Large intestine (tissue), 3 donors: ENCODE measurements at regions not wholly inside any gene's neighbourhood (a gene's known extent, or its start where the extent isn't known, plus 50 kb on each side); places are given as distances from the start of the nearest gene placed in this dataset.

ENCODE experiments used
- DNase-seq, 2 donors: peaks; one replicate each; pipeline versions ENCODE4 v3.0.0 to v3.0.0-alpha.2; 2013
- H3K27ac ChIP-seq: one replicate; pipeline ENCODE4 v1.5.1; 2013; ENCODE audit warnings: low read length
- H3K27me3 ChIP-seq: 2 replicates; pipeline ENCODE4 v1.6.1; 2013; ENCODE audit warnings: low read length; ENCODE audit not compliant: control insufficient read depth, insufficient read depth
- H3K36me3 ChIP-seq: 2 replicates; pipeline ENCODE4 v1.6.1; 2013; ENCODE audit warnings: low read length; ENCODE audit not compliant: control insufficient read depth, insufficient read depth
- H3K4me1 ChIP-seq: one replicate; pipeline ENCODE4 v1.6.1; 2013; ENCODE audit warnings: low read length; ENCODE audit not compliant: control insufficient read depth, insufficient read depth
- H3K4me3 ChIP-seq: one replicate; pipeline ENCODE4 v1.5.1; 2013; ENCODE audit warnings: low read length
- H3K9me3 ChIP-seq: one replicate; pipeline ENCODE4 v1.6.1; 2013; ENCODE audit warnings: mild to moderate bottlenecking, low read depth, low read length, moderate library complexity; ENCODE audit not compliant: control insufficient read depth
- WGBS: methylation state at CpG from one replicate; pipeline ENCODE4 v1.1.5; 2013; ENCODE audit warnings: low lambda C conversion rate; ENCODE audit not compliant: insufficient coverage; 5-methylcytosine and 5-hydroxymethylcytosine counted together

DNA sequence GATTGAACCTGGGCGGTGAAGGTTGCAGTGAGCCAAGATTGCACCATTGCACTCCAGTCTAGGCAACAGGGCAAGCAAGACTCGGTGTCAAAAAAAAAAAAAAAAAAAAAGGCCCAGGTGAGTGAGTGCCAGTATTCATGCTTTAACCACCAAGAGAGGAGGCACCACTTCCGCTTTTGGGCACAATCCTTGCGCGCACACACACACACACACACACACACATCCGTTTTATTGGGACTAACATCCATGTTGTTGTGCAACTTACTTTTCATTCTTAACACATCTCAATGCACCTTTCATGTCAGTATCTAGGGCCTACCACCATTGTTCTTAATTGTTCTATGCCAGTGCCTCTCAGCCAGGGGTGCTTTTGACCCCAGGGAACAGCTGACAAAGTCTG, 263.0 kb downstream of the CDC5L start:
- H3K36me3 ChIP-seq = no peaks in the 10 kb centered on the region
- no peak overlapping the region for H3K27ac ChIP-seq
- no peak for DNase-seq
- no CpG with 5 or more reads among the region's 6 CpGs for WGBS
- H3K9me3 ChIP-seq = no peaks in the 10 kb centered on the region
- no peaks in the 10 kb centered on the region for H3K4me1 ChIP-seq
- H3K27me3 ChIP-seq = peaks cover 5% of the 10 kb centered on the region
- no peak overlapping the region for H3K4me3 ChIP-seq

GRCh38 chr6:44650947-44651346, 263.4 kb downstream of the CDC5L start:
- no peaks in the 10 kb centered on the region for H3K4me1 ChIP-seq
- H3K36me3 ChIP-seq = no peaks in the 10 kb centered on the region
- WGBS = no CpG with 5 or more reads among the region's 5 CpGs
- peaks cover 5% of the 10 kb centered on the region for H3K27me3 ChIP-seq
- no peak for DNase-seq
- no peaks in the 10 kb centered on the region for H3K9me3 ChIP-seq
- no peak overlapping the region for H3K4me3 ChIP-seq
- H3K27ac ChIP-seq = no peak overlapping the region

GRCh38 chr6:44651604-44652003, 264.1 kb downstream of the CDC5L start:
- Histone ChIP-seq H3K4me3 (no peak overlapping the region), H3K9me3 (no peaks in the 10 kb centered on the region), H3K27me3 (peaks cover 5% of the 10 kb centered on the region), H3K27ac (no peak overlapping the region), H3K36me3 (no peaks in the 10 kb centered on the region), H3K4me1 (no peaks in the 10 kb centered on the region)
- no peak for DNase-seq
- 40% methylated on average over 1 of the region's 15 CpGs for WGBS

DNA sequence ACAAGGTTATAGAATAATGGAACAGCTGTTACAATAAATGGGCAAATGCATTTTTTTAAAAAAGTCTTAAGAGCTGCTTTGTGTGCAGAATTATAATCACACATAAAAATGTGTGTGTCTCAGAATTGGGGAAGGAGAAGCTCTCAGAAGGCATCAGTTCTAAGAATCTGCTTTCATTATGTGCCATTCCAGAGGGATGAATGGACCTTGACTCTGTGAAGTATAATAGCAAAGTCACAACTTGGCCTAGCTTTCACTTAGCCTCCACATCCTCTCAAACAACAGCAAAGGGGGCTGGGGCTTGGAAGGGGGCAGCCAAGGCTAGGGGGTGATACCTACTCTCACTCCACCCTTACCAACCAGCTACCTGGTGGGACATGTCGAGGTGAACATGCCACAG, 265.0 kb downstream of the CDC5L start:
- Histone ChIP-seq H3K9me3 (no peaks in the 10 kb centered on the region), H3K4me1 (no peaks in the 10 kb centered on the region), H3K4me3 (no peak overlapping the region), H3K27me3 (peaks cover 5% of the 10 kb centered on the region), H3K27ac (no peak overlapping the region), H3K36me3 (no peaks in the 10 kb centered on the region)
- WGBS = no CpG with 5 or more reads among the region's 1 CpG
- no peak for DNase-seq

- no peaks in the 10 kb centered on the region for H3K36me3 ChIP-seq
- no peak overlapping the region for H3K4me3 ChIP-seq
- DNase-seq = no peak
- no peaks in the 10 kb centered on the region for H3K4me1 ChIP-seq
- no peaks in the 10 kb centered on the region for H3K9me3 ChIP-seq
- peaks cover 3% of the 10 kb centered on the region for H3K27me3 ChIP-seq
- no CpG with 5 or more reads among the region's 3 CpGs for WGBS
- H3K27ac ChIP-seq = no peak overlapping the region
These were observed 265.6 kb downstream of the CDC5L start for GRCh38 chr6:44653091-44653490.

DNA sequence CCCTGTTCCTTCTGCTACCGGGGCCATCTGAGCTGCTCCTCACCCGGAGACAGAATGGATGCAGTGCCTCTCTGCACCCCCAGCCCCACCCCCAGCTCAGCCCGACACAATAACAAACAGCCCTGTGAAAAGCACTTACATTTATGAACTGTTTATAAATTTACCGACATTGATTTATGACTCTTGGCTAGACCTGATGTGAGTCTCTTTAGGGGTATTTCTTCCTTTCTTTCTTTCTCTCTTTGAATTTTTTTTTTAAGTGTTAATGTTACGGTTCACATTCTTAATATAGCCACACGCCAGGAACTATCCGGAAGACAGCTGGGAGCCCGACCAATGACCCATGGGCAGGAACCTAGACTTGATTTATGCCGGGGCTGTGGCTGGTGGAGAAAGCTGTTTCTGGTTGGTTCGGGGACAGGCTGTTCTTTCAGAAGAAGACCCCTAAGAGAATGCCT, 266.3 kb downstream of the CDC5L start:
- Histone ChIP-seq H3K4me3 (no peak overlapping the region), H3K27ac (no peak overlapping the region), H3K36me3 (no peaks in the 10 kb centered on the region), H3K4me1 (no peaks in the 10 kb centered on the region), H3K9me3 (no peaks in the 10 kb centered on the region), H3K27me3 (peaks cover 3% of the 10 kb centered on the region)
- no peak for DNase-seq
- WGBS = no CpG with 5 or more reads among the region's 10 CpGs

DNA sequence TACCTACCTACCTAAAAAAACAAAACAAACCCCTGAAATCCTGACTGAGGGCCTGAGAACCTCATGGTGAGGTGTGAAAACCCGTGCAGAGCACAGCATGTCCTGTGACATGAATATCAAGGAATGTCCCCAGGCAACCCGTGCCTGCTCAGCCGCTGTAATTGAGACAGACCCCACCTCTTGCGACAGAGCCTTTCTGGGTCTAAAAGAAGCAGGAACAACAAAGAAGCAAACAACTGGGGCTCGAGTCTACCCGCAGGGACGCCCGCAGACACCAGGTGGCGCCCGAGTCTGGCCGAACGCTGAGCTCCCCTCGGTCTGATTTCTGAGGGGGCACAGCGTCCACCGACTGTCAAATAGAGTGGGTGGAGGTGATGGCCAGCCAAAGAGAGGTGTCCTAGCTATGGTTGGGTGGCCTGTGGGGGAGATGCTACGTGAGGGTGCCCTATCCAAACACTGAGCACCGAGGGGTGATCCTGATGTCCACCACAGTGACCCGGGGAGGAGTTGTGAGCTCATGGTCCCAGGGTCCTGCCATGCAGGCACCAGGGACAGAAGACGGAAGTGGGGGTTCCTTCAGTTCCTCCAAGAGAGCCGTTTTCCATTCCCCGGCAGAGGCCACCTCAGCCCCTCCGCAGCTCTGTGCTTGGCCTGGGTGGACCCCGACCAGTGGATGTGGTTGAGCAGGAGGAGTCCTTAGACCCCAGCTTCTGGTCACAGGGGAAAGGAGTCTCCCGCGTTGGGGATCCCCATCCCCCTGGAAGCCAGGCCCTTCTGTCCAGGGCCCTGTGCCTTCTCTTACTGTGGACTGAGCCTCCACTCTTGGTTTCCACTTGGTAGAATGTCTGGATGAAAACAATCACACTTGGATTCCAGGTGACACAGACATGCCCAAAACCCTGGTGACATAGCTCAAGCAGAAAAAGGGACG, 268.2 kb downstream of the CDC5L start:
- Histone ChIP-seq H3K9me3 (no peaks in the 10 kb centered on the region), H3K4me3 (no peak overlapping the region), H3K36me3 (no peaks in the 10 kb centered on the region), H3K27me3 (peaks cover 3% of the 10 kb centered on the region), H3K27ac (no peak overlapping the region), H3K4me1 (no peaks in the 10 kb centered on the region)
- DNase-seq = peak; percentile 48 to 49
- whole genome bisulfite sequencing = no CpG with 5 or more reads among the region's 26 CpGs

GRCh38 chr6:44656691-44657090, 269.2 kb downstream of the CDC5L start:
- no peak for DNase-seq

GRCh38 chr6:44657206-44657819, 269.8 kb downstream of the CDC5L start:
- WGBS = no CpG with 5 or more reads among the region's 10 CpGs
- H3K4me3 ChIP-seq = no peak overlapping the region
- H3K4me1 ChIP-seq = no peaks in the 10 kb centered on the region
- no peak for DNase-seq
- no peaks in the 10 kb centered on the region for H3K9me3 ChIP-seq
- no peak overlapping the region for H3K27ac ChIP-seq
- H3K36me3 ChIP-seq = no peaks in the 10 kb centered on the region
- H3K27me3 ChIP-seq = no peaks in the 10 kb centered on the region

More at GRCh38 chr6:44656691-44657090, 269.2 kb downstream of the CDC5L start:
- H3K9me3 ChIP-seq = no peaks in the 10 kb centered on the region
- H3K27me3 ChIP-seq = peaks cover under 1% of the 10 kb centered on the region
- no CpG with 5 or more reads among the region's 6 CpGs for WGBS
- no peak overlapping the region for H3K4me3 ChIP-seq
- H3K36me3 ChIP-seq = no peaks in the 10 kb centered on the region
- no peak overlapping the region for H3K27ac ChIP-seq
- no peaks in the 10 kb centered on the region for H3K4me1 ChIP-seq

GRCh38 chr6:44658571-44658970, 271.1 kb downstream of the CDC5L start:
- Histone ChIP-seq H3K27me3 (no peaks in the 10 kb centered on the region), H3K4me1 (no peaks in the 10 kb centered on the region), H3K9me3 (no peaks in the 10 kb centered on the region), H3K27ac (no peak overlapping the region), H3K36me3 (no peaks in the 10 kb centered on the region), H3K4me3 (no peak overlapping the region)
- no peak for DNase-seq
